ENCODE measurements at regions not wholly inside any gene's neighbourhood (a gene's known extent, or its start where the extent isn't known, plus 50 kb on each side); places are given as distances from the start of the nearest gene placed in this dataset.
"Not testable (repeated sequence)": the region's sequence is repeated elsewhere in the genome, so short reads cannot be mapped to it uniquely, and the experiment has no call there.

- not testable (repeated sequence) for DNase-seq
Observed at GRCh38 chr16:35590913-35591312, 2131.5 kb downstream of the TP53TG3F start.

GRCh38 chr16:35596467-35596866 is 2137.1 kb downstream of the TP53TG3F start:
- DNase-seq: no peak

GRCh38 chr16:35598696-35599332 is 2139.4 kb downstream of the TP53TG3F start:
- no peak for DNase-seq

GRCh38 chr16:35599429-35600160 is 2140.2 kb downstream of the TP53TG3F start:
- DNase-seq: no peak

- not testable (repeated sequence) for DNase-seq
Observed at GRCh38 chr16:35600161-35600555, 2140.7 kb downstream of the TP53TG3F start.

GRCh38 chr16:35602116-35602515 is 2142.7 kb downstream of the TP53TG3F start:
- DNase-seq: no peak

- DNase-seq: not testable (repeated sequence)
Observed at GRCh38 chr16:35603371-35603770, 2144.0 kb downstream of the TP53TG3F start.

GRCh38 chr16:35605921-35606320 is 2146.5 kb downstream of the TP53TG3F start:
- DNase-seq: no peak

- DNase-seq: not testable (repeated sequence)
Observed at GRCh38 chr16:35614883-35615282, 2155.5 kb downstream of the TP53TG3F start.

GRCh38 chr16:35619176-35619575 is 2159.8 kb downstream of the TP53TG3F start:
- not testable (repeated sequence) for DNase-seq

GRCh38 chr16:35626041-35626440 is 2166.6 kb downstream of the TP53TG3F start:
- DNase-seq: no peak

GRCh38 chr16:35628976-35629375 is 2169.6 kb downstream of the TP53TG3F start:
- DNase-seq: no peak

GRCh38 chr16:35631261-35631945 is 2172.0 kb downstream of the TP53TG3F start:
- no peak for DNase-seq

GRCh38 chr16:35636480-35637230 is 2177.2 kb downstream of the TP53TG3F start:
- no peak for DNase-seq

- no peak for DNase-seq
Observed at GRCh38 chr16:35637683-35638082, 2178.3 kb downstream of the TP53TG3F start.

- no peak for DNase-seq
Observed at GRCh38 chr16:35639233-35640205, 2180.1 kb downstream of the TP53TG3F start.

- DNase-seq: no peak
Observed at GRCh38 chr16:35642322-35642835, 2183.0 kb downstream of the TP53TG3F start.

GRCh38 chr16:35651841-35652240 is 2192.4 kb downstream of the TP53TG3F start:
- no peak for DNase-seq

GRCh38 chr16:35664091-35664693 is 2204.8 kb downstream of the TP53TG3F start:
- no peak for DNase-seq

- DNase-seq: no peak
Observed at GRCh38 chr16:35685085-35685484, 2225.7 kb downstream of the TP53TG3F start.

GRCh38 chr16:35686595-35686994 is 2227.2 kb downstream of the TP53TG3F start:
- DNase-seq: no peak

Measured in COR-L47 (cell line).